Stimulated activated CD4-positive, alpha-beta T cell treated with anti-CD3 and anti-CD28 coated beads, Interleukin-1b, Interleukin-23, amount 100 ng/mL, for 1 hour (primary cell): ENCODE measurements at regions not wholly inside any gene's neighbourhood (a gene's known extent, or its start where the extent isn't known, plus 50 kb on each side); places are given as distances from the start of the nearest gene placed in this dataset.

Experiments used
- DNase-seq, 2 donors: peaks; one replicate each; pipeline ENCODE4 v3.0.0-alpha.2; 2020; ENCODE audit warnings: low read depth in 2 of 2

DNA sequence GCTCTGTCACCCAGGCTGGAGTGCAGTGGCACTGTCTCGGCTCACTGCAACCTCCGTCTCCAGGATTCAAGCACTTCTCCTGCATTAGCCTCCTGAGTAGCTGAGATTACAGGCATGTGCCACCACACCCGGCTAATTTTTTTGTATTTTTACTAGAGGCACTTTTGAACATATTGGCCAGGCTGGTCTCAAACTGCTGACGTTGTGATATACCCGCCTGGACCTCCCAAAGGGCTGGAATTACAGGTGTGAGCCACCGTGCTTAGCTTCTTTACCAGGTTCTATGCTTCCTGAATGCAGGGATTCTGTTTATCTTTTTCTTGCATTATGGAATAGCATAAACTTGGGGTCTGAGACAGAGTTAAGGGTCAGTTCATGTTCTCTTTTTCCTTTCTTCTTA lies 317.9 kb upstream of the RBFOX1 start:
- no peak for DNase-seq

DNA sequence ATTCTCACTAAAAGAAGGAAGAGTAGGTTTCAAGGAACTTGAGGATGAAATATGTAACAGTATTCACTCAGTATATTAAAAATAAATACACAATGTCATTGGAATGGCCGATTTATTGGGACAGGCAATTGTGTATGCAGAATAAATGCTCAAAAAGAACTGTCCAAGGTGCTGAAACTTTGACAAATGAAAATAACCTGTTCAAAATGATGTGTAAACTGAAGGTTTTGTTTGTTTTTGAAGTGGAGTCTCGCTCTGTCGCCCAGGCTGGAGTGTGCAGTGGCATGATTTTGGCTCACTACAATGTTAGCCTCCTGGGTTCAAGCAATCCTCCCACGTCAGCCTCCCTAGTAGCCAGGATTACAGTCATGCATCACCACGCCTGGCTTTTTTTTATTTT lies 318.7 kb upstream of the RBFOX1 start:
- DNase-seq, result no peak

GRCh38 chr16:7004266-7004665 lies 328.4 kb upstream of the RBFOX1 start:
- no peak for DNase-seq

DNA sequence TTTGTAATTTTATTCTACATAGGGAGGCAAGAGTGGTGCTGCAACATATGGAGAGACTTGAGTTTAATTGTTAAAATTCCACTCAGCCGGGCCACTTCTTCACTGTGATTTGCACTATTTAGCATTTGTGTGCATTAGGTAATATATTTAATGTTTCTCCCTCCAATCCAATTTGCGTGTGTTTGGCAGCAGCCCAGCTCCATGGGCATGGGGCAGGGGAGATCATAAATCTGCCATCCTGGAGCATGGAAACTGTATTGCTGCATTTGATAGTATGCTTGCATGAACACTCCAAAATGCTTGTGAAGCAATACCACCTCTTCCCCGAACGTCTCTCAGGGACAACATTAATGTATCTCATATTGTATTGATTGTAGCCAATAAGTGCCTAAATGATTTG lies 339.1 kb upstream of the RBFOX1 start:
- DNase-seq, result no peak

DNA sequence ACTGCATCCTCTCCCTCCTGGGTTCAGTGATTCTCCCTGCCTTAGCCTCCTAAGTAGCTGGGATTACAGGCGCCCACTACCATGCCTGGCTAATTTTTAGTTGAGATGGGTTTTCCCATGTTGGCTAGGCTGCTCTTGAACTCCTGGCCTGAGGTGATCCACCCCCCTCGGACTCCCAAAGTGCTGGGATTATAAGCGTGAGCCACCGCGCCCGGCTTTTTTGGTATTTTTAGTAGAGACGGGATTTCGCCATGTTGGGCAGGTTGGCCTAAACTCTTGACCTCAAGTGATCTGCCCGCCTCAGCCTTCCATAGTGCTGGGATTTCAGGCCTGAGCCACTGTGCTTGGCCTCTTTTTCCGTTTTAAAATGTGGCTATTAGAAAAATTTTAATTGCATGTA lies 343.8 kb upstream of the RBFOX1 start:
- DNase-seq, result no peak

DNA sequence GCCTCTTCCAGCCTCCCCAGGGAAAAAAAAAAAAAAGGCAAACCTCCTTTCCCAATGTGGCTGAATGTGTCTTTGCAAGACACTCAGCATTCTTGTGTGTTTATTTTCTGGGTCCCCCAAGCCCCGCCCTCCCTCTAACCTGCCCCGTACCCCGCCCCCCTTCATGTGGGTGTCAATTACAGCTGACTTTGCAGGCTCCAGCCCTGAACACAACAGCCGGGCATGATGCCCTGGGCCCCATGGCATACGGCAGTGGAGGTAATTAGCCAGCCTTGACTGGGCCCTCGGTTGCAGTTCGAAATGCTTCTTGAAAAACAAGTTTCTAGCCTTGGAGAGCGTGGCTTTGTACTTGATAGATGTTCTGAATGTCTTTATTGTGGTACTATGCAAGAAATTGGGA lies 354.7 kb upstream of the RBFOX1 start:
- DNase-seq, result no peak

GRCh38 chr16:6977291-6977690 lies 355.4 kb upstream of the RBFOX1 start:
- DNase-seq, result no peak

- DNase-seq, result no peak
These were observed 355.9 kb upstream of the RBFOX1 start for GRCh38 chr16:6976716-6977115.

- DNase-seq, result no peak
These were observed 362.3 kb upstream of the RBFOX1 start for GRCh38 chr16:6970171-6970857.

GRCh38 chr16:6969594-6969993 lies 363.1 kb upstream of the RBFOX1 start:
- DNase-seq, result no peak

DNA sequence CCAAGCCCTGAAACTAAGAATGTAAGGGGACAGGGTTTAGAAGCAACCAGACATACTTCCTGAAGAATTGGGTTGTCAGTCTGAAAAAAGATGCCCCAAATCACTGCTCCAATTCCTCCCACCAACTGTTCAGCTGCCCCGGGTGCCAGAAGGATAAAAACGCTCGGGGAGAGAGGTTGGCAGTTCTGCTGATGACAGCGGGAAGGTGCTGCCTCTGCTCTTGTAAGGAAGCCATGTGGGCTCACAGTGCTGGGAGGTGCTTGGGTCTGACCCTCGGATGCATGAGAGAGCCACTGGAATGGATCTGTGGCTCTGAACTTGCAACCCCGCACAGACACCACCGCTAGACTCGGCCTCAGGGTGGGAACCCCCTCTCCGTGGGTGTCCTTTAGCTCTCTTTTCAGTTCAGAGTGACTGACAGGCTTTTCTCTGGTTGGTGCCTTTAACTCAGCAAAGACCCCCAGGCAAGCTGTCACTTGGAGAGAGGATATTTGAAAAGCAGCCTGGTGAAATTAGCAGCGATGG lies 364.8 kb upstream of the RBFOX1 start:
- no peak for DNase-seq

GRCh38 chr16:6966925-6967324 lies 365.7 kb upstream of the RBFOX1 start:
- DNase-seq, result no peak

DNA sequence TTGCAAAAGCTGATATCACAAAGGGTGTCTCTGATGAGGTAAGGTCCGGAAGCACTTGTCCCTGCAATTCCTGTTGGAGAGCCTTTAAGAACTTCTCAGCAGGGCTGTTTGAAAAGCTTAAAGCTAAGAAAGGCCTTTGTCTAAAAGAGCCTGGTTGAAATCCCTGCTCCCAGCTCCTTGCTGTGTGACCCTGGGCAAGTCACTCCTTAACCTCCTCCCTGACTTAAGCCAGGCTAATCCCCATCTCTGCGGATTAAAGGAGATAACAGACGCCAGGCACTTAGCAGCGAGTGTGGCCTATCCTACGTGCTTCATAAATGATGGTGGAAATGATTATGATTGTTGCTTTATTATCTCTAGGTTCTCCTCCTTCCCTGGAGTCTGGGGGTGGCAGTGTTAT lies 368.0 kb upstream of the RBFOX1 start:
- DNase-seq, result no peak

DNA sequence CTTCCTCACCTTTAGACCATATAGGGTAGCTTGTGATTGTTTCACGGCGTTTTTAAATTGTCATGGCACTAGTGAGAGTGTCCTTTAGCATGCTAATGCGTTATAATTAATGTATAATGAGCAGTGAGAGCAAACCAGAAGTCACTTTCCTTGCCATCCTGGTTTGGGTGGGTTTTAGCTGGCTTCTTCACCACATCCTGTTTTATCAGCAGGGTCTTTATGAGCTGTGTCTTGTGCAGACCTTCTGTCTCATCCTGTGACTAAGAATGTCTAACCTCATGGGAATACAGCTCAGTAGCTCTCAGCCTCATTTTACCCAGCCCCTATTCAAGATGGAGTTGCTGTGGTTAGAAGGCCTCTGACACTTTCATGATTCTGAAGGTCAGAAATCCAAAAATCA lies 370.9 kb upstream of the RBFOX1 start:
- no peak for DNase-seq

- no peak for DNase-seq
These were observed 374.5 kb upstream of the RBFOX1 start for GRCh38 chr16:6958184-6958583.

- no peak for DNase-seq
These were observed 375.0 kb upstream of the RBFOX1 start for GRCh38 chr16:6957681-6958080.

DNA sequence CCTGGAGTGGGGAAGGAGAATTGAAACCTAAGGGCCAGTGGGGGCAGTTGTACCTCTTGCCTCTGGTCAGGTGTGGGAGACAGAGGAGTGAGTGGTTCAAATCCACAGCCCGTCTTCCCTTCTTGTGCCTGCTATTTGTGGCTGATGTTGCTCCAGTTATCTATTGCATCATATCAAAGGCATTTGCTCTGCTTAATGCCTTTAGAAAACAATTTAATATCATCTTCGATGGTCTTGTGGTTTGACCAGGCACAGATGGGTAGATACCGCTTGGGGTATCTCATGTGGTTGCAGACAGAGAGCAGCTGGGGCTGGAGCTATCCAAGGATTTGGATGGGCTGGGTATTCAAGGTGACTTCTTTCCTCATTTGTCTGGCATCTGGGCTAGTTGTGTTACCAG lies 376.1 kb upstream of the RBFOX1 start:
- no peak for DNase-seq

DNA sequence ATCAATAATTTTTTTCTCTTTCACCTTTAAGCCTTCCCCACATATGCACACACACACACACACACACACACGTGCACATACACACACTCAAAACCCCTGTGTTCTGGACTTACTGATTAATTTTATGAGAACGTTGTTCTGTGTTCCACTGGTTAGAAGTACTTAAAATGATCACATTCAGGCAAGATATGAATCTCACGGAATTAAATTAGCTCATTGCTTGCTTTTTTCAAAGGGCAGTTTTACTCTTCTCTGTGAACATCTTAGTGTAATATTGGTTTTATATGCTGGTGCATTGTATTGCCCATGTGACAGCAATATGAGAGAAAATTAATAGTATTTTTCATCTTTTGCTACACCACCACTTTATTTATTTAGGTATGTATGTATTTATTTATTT lies 377.3 kb upstream of the RBFOX1 start:
- no peak for DNase-seq

- DNase-seq, result no peak
These were observed 383.4 kb upstream of the RBFOX1 start for GRCh38 chr16:6949240-6949639.

DNA sequence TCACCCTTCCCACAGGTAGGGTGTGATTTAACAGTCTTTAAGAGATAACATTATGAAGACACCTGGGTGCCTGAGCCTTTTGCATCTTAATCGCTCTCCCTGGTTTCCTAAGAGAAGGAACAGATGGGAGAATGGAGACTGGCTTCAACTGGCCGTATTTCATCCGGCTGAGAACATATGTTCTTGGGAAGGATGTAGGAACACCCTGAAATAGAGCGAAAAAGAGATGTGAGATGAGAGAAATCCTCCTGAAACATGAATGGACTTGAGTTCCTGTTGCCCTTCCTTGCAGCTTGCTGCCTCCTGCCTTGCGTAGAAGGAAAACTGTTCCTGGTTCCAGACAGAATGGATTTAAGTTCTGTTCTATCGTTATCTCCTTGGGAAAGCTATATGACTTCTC lies 385.4 kb upstream of the RBFOX1 start:
- DNase-seq, result no peak

- no peak for DNase-seq
These were observed 385.8 kb upstream of the RBFOX1 start for GRCh38 chr16:6946802-6947201.

- no peak for DNase-seq
These were observed 386.5 kb upstream of the RBFOX1 start for GRCh38 chr16:6946106-6946505.

DNA sequence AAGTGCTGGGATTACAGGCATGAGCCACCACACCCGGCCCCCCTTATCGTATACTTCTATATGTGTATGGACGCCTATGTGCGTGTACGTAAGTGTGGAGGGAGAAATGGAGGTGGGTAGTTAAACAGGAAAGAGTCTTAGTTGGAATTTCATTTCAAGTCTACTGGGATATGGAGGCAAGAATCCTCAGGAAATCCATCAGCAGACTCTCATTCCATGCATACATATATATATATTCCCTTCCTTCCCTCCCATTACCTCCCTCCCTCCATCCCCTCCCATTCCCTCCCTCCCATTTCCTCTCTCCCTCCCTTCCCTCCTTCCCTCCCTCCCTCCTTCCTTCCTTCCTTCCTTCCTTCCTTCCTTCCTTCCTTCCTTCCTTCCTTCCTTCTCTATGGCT lies 391.7 kb upstream of the RBFOX1 start:
- DNase-seq, result no peak

GRCh38 chr16:6937641-6938040 lies 395.0 kb upstream of the RBFOX1 start:
- no peak for DNase-seq
